WTC11 (cell line): ENCODE measurements at regions not wholly inside any gene's neighbourhood (a gene's known extent, or its start where the extent isn't known, plus 50 kb on each side); places are given as distances from the start of the nearest gene placed in this dataset.

Experiments used
- ATAC-seq: fragments of 200-7000 bp; cut with Tn5 transposase; 2 replicates; pipeline ENCODE4 v1.10.0; 2021; ENCODE audit warnings: mild to moderate bottlenecking, moderate library complexity
- CTCF ChIA-PET: fragments of 300-600 bp; sonication (Branson Sonifier 250); formaldehyde crosslinking; loops from one replicate; lab custom pipeline; 2021; ENCODE audit warnings: antibody characterized with exemption; lab: Charles Lee
- POLR2A ChIA-PET: fragments of 350-600 bp; sonication (Branson Sonifier 250); formaldehyde crosslinking; loops from one replicate; lab custom pipeline; 2021; ENCODE audit warnings: antibody characterized with exemption; lab: Charles Lee
- DNase-seq: peaks from one replicate; pipeline ENCODE4 v3.0.0; 2021; ENCODE audit warnings: low spot score
- H3K27ac Mint-ChIP-seq: 2 replicates; pipeline ENCODE4 v1.8.0; 2021; ENCODE audit warnings: mixed read lengths
- H3K27me3 Mint-ChIP-seq: 2 replicates; pipeline ENCODE4 v1.8.0; 2021; ENCODE audit warnings: low read depth, mild to moderate bottlenecking, moderate library complexity, mixed read lengths
- H3K36me3 Mint-ChIP-seq: 2 replicates; pipeline ENCODE4 v1.8.0; 2021; ENCODE audit warnings: mixed read lengths
- H3K4me1 Mint-ChIP-seq: 2 replicates; pipeline ENCODE4 v1.8.0; 2022; ENCODE audit warnings: mixed read lengths
- H3K4me3 Mint-ChIP-seq: 2 replicates; pipeline ENCODE4 v1.8.0; 2021; ENCODE audit warnings: mild to moderate bottlenecking, moderate library complexity, mixed read lengths
- H3K9me3 Mint-ChIP-seq: 2 replicates; pipeline ENCODE4 v1.8.0; 2021; ENCODE audit warnings: mixed read lengths
- ARID4B ChIP-seq: sonication (generic); formaldehyde crosslinking; IDR thresholded peaks from 2 replicates; pipeline ENCODE4 v1.8.0; 2023; ENCODE audit warnings: missing genetic modification reagents, mild to moderate bottlenecking, borderline replicate concordance
- CDX4 ChIP-seq: fragments of 250-450 bp; sonication (Bioruptor Pico); IDR thresholded peaks from 2 replicates; pipeline ENCODE4 v1.9.0; 2021; ENCODE audit warnings: moderate library complexity, mild to moderate bottlenecking, inconsistent platforms, borderline replicate concordance
- CREM ChIP-seq: sonication (generic); formaldehyde crosslinking; IDR thresholded peaks from 2 replicates; pipeline ENCODE4 v1.8.1; 2022; ENCODE audit warnings: mild to moderate bottlenecking, missing genetic modification reagents, moderate library complexity
- ELF4 ChIP-seq: sonication (generic); formaldehyde crosslinking; IDR thresholded peaks from 2 replicates; pipeline ENCODE4 v1.8.1; 2022; ENCODE audit warnings: low read depth, mild to moderate bottlenecking, moderate library complexity, missing genetic modification reagents
- EMX1 ChIP-seq: fragments of 250-450 bp; sonication (Bioruptor Pico); IDR thresholded peaks from 2 replicates; pipeline ENCODE4 v1.8.0; 2021; ENCODE audit warnings: mild to moderate bottlenecking
- ETV6 ChIP-seq: sonication (generic); formaldehyde crosslinking; IDR thresholded peaks from 2 replicates; pipeline ENCODE4 v1.8.1; 2022; ENCODE audit warnings: mild to moderate bottlenecking, missing genetic modification reagents
- FOXJ3 ChIP-seq: sonication (generic); formaldehyde crosslinking; IDR thresholded peaks from 2 replicates; pipeline ENCODE4 v1.9.0; 2021; ENCODE audit warnings: missing genetic modification reagents, mild to moderate bottlenecking, borderline replicate concordance
- IRF1 ChIP-seq: sonication (generic); formaldehyde crosslinking; IDR thresholded peaks from 2 replicates; pipeline ENCODE4 v1.8.0; 2023; ENCODE audit warnings: missing genetic modification reagents
- JUN ChIP-seq: sonication (generic); formaldehyde crosslinking; IDR thresholded peaks from 2 replicates; pipeline ENCODE4 v1.8.0; 2023; ENCODE audit warnings: mild to moderate bottlenecking, missing genetic modification reagents
- MLX ChIP-seq: sonication (generic); formaldehyde crosslinking; IDR thresholded peaks from 2 replicates; pipeline ENCODE4 v1.8.1; 2023; ENCODE audit warnings: mild to moderate bottlenecking, missing genetic modification reagents, moderate library complexity
- NFE2L1 ChIP-seq: sonication (generic); formaldehyde crosslinking; IDR thresholded peaks from 2 replicates; pipeline ENCODE4 v1.8.1; 2023; ENCODE audit warnings: missing genetic modification reagents
- NR2C2 ChIP-seq: sonication (generic); formaldehyde crosslinking; IDR thresholded peaks from 2 replicates; pipeline ENCODE4 v1.8.0; 2022; ENCODE audit warnings: mild to moderate bottlenecking, missing genetic modification reagents
- PRDM15 ChIP-seq: sonication (generic); formaldehyde crosslinking; IDR thresholded peaks from 2 replicates; pipeline ENCODE4 v1.8.0; 2022; ENCODE audit warnings: missing genetic modification reagents
- PREB ChIP-seq: sonication (generic); formaldehyde crosslinking; IDR thresholded peaks from 2 replicates; pipeline ENCODE4 v1.8.1; 2022; ENCODE audit warnings: mild to moderate bottlenecking, missing genetic modification reagents, moderate library complexity, borderline replicate concordance
- PRRX2 ChIP-seq: fragments of 250-450 bp; sonication (Bioruptor Pico); IDR thresholded peaks from 2 replicates; pipeline ENCODE4 v1.8.0; 2021; ENCODE audit warnings: mild to moderate bottlenecking
- STAT6 ChIP-seq: sonication (generic); formaldehyde crosslinking; conservative IDR thresholded peaks from 2 replicates; pipeline ENCODE4 v1.8.1; 2023; ENCODE audit warnings: mild to moderate bottlenecking, low read depth, missing genetic modification reagents, moderate library complexity
- TP53 ChIP-seq: sonication (generic); formaldehyde crosslinking; IDR thresholded peaks from 2 replicates; pipeline ENCODE4 v1.8.1; 2023; ENCODE audit warnings: mild to moderate bottlenecking, missing genetic modification reagents
- USF1 ChIP-seq: sonication (generic); formaldehyde crosslinking; IDR thresholded peaks from 2 replicates; pipeline ENCODE4 v1.8.0; 2022; ENCODE audit warnings: mild to moderate bottlenecking, missing genetic modification reagents
- ZBTB43 ChIP-seq: sonication (generic); formaldehyde crosslinking; IDR thresholded peaks from 2 replicates; pipeline ENCODE4 v1.8.1; 2023; ENCODE audit warnings: mild to moderate bottlenecking, missing genetic modification reagents
- ZNF512 ChIP-seq: sonication (generic); formaldehyde crosslinking; IDR thresholded peaks from 2 replicates; pipeline ENCODE4 v1.8.1; 2022; ENCODE audit warnings: missing genetic modification reagents, borderline replicate concordance

- peaks cover 13% of the 10 kb centered on the region for H3K9me3 Mint-ChIP-seq
- 0 out of 2 replicates have a peak, but pooled peaks cover 4% of the 10 kb centered on the region for H3K36me3 Mint-ChIP-seq
- H3K27ac Mint-ChIP-seq: peak overlapping the region; percentile 53; the same call in 1 of the 2 replicates
- no peaks in the 10 kb centered on the region for H3K27me3 Mint-ChIP-seq
- H3K4me1 Mint-ChIP-seq: peaks cover 69% of the 10 kb centered on the region
- ATAC-seq (no peak), DNase-seq (no peak)
- no peak for TF ChIP-seq ELF4
- no peak for TF ChIP-seq ARID4B
- no peak for TF ChIP-seq ZBTB43
- no peak for TF ChIP-seq CDX4 (CRISPR knock-in tag)
- no peak for TF ChIP-seq MLX (CRISPR knock-in tag)
- TF ChIP-seq PRDM15 (CRISPR knock-in tag): no peak
- TF ChIP-seq CREM: no peak
- no peak for TF ChIP-seq TP53
- no peak for TF ChIP-seq NR2C2 (CRISPR knock-in tag)
- no peak for TF ChIP-seq IRF1 (CRISPR knock-in tag)
- TF ChIP-seq STAT6 (CRISPR knock-in tag): no peak
- TF ChIP-seq JUN (CRISPR knock-in tag): no peak
- no peak for TF ChIP-seq PRRX2 (CRISPR knock-in tag)
- no peak for TF ChIP-seq PREB (CRISPR knock-in tag)
- TF ChIP-seq ETV6: no peak
- no peak for TF ChIP-seq EMX1 (CRISPR knock-in tag)
- no peak for TF ChIP-seq FOXJ3 (CRISPR knock-in tag)
- TF ChIP-seq NFE2L1 (CRISPR knock-in tag): no peak
- no peak for TF ChIP-seq USF1 (CRISPR knock-in tag)
- no peak for TF ChIP-seq ZNF512 (CRISPR knock-in tag)
- CTCF ChIA-PET: no interaction called here
- POLR2A ChIA-PET: no interaction called here
- H3K4me3 Mint-ChIP-seq: no peak overlapping the region
Measured at GRCh38 chr18:55857409-55857808, 269.4 kb upstream of the TCF4 start.
